HG02610 (cell line): ENCODE measurements at regions not wholly inside any gene's neighbourhood (a gene's known extent, or its start where the extent isn't known, plus 50 kb on each side); places are given as distances from the start of the nearest gene placed in this dataset.
A peak's percentile ranks its signal among the peaks of the same experiment; 100 is the strongest.

Source experiments
- ATAC-seq: cut with Tn5 transposase; IDR thresholded peaks from one replicate; pipeline ENCODE4 v1.9.1; 2021; ENCODE audit warnings: mild to moderate bottlenecking, moderate library complexity; ENCODE audit not compliant: unreplicated experiment

DNA sequence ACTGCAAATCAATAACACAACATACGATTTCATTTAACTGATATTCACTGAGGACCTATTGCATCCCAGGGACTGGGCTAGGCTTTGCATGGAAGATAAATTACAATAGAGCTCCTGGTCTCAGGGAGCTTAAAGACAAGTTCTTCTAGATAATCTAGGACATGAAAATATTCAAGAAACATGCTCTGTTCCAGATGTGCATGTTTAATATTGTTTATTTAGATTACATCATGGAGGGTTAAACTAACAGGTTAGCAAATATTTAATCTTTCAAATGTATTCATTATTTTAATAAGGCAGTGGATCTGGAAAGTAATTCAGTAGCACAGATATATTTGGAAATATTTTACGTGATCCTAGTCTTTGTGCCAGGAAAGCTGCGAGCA, 2430.3 kb downstream of the PCDH7 start:
- no peak for ATAC-seq

DNA sequence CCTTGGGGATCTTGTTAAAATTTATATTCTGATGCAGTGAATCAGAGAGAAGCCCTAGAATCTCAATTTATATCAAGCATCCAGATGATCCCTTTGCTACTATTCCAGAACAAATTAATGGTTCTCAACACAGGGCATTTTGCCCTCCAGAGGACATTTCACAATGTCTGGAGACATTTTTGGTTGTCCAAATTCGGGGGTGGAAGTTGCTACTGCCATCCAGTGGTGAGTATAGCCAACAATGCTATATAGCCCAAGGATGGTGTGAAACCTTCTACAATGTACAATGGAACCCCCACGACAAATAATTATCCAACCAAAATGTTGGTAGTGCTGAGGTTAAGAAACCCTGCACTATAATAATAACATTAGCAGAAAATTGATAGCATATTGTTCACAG, 2440.0 kb downstream of the PCDH7 start:
- ATAC-seq = no peak

DNA sequence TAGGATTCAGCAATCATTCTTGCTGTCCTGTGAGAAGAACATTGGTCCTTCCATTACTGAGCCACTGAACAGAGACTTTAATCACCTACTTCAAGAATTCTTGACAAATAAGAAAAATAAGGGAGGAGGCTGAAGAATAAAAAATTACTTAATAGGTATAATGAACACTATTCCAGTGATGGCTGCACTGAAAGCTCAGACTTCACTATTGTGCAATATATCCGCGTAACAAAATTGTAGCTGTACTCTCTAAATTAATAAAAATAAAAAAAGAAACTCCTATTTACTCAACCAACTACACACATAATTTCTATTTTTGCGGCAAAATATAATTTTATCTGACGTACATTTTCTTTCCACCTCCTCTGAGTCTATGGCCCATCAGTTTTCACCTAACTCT, 2441.0 kb downstream of the PCDH7 start:
- no peak for ATAC-seq

DNA sequence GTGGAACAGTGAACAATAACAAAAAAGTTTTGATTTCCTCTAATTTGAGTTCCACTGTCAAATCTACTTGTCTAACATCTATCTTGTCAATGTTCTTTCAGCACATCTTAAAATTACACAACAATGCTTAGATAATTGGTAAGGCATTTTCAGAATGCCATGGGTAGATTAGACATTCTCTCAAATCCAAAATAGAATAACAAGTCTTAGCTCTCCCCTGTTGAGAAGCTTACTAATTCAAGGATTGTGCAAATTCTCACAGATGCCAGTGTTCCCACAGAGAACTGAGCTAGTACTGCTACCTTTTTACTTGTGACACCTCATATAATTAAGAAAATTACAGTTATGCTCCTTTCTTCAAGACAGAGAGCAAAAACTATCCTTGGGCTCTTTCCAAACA, 2442.0 kb downstream of the PCDH7 start:
- ATAC-seq = no peak

DNA sequence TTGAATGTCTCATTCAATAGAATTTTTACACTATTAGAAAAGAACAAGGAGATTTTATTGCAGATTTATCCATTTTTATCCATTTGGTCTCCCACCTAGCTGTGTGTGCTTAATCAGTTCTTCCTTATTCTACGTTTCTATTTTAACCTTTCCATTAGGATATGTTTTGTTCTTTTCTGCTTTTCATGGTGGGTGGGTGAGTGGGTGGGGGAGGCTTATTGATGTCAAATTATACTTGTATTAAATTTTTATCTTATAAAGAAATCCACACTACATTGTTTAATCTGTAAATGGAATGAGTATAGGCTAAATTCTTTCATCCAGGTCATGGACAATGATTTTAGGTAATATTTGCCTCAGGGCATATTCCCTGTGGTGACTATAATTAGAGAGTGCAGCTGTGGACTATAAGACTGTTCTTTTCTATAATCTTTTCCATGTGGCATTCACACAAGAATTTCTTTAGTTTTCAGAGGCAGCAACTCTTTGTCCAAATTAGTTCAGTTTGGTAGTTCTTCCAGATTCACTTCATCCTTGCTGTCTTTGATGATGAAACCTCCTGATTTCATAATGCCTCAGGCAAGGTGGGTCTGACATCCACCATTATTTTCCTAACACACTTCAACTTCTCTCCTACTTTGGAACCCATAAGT, 2451.8 kb downstream of the PCDH7 start:
- ATAC-seq = no peak

DNA sequence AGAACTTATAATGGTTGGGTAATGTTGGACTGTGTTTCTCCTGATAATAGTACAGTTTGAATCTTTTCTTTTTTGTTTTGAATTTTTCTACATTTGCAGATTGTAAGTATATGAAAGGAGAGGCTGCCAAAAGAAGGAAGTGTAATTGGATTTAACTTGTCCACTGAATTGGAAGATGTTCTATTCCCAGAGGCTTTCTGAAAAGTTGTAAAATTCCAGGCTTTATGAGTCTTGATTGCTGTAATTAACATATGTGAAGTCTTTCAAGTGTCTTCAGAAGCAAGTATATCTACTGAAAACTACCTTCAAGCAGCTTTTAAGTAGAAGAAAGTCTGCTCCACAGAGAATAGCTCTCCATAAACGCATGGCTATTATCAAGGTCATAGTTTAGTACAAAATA, 2456.4 kb downstream of the PCDH7 start:
- ATAC-seq = no peak

DNA sequence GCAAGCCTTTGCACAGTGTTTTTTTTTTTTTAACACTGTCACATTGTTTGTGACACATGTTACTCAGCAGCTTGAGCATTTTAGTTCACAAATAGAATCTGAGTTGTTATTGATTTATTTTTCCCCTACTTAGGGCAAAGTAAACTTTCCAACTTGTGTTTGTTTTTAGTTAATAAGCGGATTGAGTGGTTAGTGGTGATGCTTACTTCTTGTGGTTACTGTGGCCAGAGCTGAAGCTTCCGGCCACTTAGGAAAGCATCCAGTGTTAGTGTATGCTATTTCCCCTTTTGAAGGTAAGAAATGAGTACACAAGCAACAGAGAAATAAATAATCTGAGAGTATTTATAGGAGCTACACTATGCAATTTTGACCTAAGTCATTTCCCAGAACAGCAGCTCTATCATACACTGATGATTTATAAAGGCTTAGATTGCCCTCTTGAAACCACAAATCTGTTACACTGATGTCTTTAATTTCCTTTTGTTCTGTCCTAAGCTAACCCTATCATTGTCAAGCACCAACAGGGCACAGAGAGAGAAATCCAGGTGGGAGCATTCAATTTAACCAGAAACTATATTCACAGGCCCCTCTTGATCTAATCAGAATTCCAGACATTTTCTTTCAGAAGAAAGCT, 2464.6 kb downstream of the PCDH7 start:
- ATAC-seq = peak; percentile 89

DNA sequence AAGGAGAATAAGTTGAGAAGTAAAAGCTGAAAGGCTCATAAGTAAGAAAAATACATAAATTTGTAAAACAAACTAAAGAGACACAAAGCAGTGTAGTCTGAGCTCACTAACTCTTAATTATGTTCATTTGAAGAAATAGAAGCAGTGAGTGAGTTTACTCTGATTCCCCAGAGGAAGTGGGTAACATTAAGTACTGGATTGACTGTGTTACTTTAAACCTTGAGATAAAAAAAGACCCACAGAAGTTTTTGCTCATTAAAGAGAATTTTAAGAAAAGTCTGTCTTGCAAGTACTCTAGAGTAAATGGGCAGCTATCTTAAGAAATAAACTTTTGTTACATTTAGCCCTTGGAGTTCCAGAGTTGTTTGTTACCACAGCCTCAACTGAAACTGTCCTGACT, 2466.9 kb downstream of the PCDH7 start:
- ATAC-seq = peak; percentile 72

DNA sequence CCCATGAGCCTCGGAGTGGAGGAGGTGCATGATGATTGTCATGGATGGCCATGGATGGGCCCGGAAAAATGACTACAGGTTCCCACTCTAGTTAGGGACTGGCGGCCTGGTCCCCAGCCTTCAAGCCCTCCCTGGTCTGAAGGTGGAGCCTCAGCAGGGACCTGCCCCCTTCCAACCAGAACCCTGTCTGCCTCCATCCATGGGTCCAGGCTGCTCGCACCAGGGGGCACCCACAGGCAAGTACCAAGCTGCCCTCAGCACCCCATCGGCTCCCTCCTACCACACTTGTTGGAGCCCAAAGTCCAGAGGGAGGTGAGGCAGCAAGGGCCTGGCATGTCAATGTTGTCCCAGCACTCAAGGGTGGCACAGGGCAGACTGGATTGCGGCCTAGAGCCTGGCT, 2468.6 kb downstream of the PCDH7 start:
- ATAC-seq = no peak

DNA sequence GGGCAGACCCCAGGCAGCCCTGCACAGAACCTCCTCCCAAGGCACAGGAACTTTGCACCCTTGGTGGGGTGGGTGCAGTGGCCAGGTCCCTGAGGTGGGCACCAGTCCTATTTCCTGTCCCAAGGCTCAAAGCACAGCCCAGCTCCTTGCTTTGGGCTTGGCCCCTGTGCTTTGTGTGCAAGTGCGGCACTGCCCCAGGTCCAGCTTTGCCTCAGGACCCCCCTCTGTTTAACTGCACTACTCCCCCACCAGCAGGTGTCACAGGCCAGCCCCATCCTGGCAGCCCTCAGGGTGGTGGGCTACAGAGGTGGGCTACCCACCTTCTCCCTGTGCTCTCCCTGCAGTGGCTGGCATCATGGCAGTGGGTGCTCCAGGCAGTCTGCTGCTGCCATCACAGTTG, 2469.0 kb downstream of the PCDH7 start:
- ATAC-seq = no peak

DNA sequence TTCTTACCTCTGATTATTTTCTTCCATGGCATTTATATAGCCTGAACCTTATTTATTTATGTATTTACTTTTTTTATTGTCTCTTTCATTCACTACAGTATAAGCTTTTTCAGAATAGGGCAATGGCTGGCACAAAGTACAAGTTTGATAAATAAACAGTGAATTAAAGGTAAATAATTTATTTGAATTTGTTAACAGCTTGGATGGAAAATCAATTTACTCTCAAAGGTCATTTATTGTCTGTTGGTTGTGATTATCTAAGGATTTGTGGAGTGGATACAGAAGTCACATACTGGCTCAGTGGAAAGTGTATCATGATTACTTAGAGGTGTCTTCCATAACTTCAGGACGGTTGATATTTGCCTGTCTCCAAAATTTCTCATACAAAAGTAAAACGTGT, 2472.9 kb downstream of the PCDH7 start:
- ATAC-seq = no peak

DNA sequence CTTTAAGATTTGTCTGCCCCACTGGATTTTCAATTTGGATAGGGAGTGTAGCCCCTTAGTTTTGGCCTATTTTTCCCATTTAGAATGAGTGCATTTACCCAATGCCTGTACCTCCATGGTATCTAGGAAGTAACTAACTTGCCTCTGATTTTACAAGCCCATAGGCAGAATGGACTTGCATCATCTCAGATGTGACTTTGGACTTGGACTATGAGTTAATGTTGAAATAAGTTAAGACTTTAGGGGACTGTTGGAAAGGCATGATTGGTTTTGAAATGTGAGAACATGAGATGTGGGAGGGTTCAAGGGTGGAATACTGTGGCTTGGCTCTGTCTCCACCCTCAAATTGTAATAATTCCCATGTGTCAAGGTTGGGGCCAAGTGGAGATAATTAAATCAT, 2480.2 kb downstream of the PCDH7 start:
- no peak for ATAC-seq

DNA sequence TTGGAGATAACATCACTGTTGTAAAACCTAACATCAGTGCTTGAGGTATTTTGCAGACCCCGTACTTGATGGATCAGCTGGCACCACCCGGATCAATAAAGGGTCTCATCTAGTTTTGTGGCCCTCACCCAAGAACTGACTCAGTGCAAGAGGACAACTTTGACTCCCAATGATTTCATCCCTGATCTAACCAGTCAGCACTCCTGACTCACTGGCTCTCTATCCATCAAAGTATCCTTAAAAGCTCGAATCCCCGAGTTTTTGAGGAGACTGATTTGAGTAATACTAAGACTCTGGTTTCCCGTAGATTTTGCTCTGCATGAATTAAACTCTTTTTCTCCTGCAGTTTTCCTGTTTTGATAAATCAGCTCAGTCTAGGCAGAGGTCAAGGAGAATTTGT, 2498.1 kb downstream of the PCDH7 start:
- ATAC-seq = no peak

DNA sequence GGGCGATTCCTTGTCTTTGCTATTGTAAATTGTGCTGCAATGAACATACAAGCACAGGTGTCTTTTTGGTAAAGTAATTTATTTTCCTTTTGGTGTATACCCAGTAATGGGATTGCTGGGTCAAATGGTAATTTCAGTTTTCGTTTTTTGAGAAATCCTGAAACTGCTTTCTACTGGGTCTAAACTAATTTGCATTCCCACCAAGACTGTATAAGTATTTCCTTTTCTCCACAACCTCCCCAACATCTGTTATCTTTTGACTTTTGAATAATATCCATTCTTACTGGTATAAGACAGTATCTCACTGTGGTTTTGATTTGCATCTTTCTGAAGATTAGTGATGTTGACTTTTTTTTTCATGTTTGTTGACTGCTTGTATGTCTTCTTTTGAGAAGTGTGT, 2506.0 kb downstream of the PCDH7 start:
- peak; percentile 99 for ATAC-seq

DNA sequence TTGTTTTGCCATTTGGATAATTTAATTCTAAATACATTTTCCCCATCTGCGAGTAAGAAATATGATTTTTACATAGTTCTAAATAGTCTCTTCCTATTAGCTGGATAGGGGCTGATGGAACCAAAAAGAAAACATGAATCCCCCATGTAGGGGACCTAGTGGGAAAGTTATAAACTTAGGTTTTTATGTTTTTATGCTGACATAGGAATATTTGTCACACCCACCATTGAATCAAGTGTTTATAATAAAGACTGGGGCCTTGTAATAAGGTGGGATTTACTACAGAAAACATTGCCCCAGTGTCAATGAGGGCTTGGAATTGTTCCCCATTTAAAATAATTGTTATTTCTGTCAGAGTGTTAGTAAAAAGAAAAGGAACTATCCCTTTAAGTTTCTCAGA, 2506.6 kb downstream of the PCDH7 start:
- no peak for ATAC-seq

DNA sequence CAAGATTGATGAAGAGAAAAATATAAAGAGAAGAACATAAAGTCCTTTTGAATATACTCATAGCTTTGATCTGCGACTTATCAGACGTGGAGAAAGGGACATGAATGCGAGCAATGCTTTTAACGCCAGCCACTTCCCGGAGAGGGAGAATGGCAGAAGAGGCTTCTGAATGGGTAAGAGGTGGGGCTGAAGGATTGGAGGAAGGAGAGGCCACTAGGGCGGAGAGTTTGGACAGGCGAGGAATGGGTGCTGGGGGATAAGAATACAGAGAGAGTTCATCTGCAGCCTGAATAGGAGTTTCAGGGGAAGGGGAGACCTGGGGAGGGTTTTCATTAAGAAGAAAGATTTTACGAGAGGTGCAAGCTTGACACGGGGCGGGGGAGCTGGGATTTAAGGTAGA, 2534.9 kb downstream of the PCDH7 start:
- no peak for ATAC-seq

DNA sequence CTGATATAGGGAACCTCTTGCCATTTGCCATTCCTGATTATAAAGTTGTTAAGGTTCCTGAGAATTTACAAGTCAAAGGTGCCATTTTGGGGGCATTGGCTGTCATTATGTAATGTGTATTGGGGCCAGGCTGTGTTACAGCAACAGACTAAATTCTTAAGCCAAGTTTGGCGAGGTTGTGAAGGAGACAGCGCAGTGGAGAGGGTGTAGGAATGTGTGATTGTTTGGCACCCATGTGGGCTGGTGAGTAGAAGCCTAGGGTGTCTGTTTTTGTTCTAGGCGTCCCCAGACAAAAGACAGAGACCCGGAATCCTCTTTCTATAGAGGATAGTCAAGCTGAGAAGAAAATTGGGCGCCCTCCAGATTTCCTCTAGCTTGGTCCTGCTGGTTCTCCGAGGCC, 2535.3 kb downstream of the PCDH7 start:
- no peak for ATAC-seq

DNA sequence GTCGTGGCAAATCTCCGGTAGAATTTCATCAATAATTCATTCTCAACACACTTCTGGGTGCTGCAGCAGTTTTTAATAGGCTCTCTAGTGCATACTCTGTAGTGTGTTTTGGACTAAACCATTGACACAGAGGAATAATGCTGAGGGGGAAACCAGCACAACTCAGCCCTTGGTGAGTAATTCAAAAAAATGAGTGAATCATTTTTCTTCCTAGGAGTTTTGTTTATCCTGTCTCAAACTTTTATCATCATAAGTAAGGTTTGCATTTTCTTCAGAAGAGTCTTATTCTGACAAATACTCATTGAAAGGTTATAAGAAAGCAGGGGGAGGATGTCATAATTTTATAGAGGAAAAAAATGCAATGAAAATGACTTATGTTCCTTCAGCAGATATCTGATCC, 2542.7 kb downstream of the PCDH7 start:
- no peak for ATAC-seq

DNA sequence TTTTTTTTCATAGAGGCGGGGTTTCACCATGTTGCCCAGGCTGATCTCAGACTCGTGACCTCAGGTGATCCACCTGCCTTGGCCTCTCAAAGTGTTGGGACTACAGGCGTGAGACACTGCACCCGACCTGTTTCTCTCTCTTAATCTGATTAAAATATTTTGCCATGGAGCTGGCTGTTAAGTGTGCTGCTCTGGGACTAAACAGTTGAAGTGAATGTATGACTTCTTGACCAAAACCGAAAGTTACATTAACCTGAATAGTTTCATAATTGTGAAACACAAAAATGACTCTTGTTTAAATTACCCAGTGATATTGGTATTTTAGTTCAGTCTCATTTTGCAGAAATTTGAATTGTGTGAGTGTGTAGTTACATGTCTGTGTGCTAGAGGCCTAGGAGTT, 2548.6 kb downstream of the PCDH7 start:
- ATAC-seq = no peak

DNA sequence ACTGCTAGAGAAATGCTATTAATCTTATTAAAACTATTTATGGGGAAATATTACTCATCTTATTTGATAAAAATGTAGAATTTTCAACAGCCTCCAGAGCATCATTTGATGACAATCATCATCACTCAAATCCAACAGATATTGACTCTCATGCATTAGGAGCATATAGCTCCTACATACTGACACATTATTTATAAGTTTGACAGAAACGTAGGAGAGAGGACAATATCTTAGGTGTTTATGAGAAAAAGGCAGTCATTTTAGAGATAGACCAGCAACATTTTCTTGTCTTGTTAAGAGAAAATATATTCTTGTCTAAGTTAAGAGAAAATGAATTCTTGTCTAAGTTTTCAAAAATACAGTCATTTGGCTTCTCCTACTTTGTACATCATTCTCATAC, 2550.2 kb downstream of the PCDH7 start:
- no peak for ATAC-seq

DNA sequence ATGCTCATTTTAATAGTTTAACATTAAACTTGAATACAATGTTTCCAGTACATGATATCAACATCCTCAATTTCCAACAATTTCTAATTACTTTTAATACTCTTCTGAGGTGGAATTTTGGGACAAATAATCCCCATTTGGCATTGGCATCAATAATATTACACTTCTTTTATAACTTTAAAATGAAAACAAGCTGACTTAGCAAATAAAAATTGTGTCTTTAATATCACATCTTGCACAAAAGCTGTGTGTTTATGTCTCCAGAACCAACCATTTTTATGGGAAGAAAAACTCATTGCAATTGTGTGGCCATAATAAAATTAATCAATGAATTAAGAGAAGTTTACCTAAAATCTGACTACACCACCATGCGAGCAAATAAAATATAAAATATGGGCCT, 2552.6 kb downstream of the PCDH7 start:
- no peak for ATAC-seq

DNA sequence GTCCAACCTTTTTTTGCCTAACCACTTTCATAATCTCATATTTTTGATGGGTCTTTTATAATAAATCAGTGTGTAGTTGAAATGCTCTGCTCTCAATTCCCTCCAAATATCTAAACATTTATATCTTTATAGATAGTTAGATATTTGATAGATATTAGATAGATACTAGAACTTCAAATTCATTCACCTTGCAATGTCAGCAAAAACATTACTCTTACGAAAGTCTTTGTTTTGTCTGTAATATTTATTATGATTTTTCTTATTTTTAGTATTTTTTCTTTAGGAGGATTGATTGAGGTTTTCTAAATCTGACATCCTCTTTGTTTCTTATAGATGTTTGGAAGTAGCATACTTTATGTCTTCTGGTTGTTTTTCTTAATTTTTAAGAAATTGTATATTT, 2563.6 kb downstream of the PCDH7 start:
- no peak for ATAC-seq

DNA sequence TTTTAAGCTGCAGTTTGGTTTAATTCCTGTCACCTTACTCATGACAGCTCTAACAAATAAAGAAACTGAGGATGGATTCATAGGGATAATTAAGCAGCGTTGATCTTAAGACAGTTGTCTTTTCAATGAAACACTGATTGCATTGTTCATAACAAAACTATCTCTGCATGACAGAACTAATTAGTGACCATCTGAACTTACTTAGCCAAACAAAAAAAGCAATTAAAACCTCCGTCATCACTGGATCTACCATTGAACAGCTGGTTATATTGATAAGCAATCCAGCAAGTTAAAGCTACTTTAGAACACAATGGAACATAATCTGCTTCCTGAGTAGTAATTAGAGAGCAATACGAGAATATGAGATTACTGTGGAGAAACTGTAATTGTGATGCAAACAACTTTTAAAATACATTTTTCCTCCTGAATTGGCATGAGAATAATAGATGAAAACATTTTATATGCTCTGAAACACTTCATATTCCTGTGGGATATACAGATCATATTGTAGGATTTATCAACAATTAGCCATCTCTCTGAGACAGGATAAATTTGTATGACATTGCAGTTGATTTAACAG, 2576.8 kb downstream of the PCDH7 start:
- ATAC-seq = no peak
